ENCODE measurements at regions not wholly inside any gene's neighbourhood (a gene's known extent, or its start where the extent isn't known, plus 50 kb on each side); places are given as distances from the start of the nearest gene placed in this dataset.
"Not testable (repeated sequence)": the region's sequence is repeated elsewhere in the genome, so short reads cannot be mapped to it uniquely, and the experiment has no call there.

- Histone ChIP-seq H3K27ac (no peak overlapping the region), H3K9me3 (no peaks in the 10 kb centered on the region), H3K4me1 (ENCODE audit: insufficient read depth) (no peaks in the 10 kb centered on the region), H3K4me3 (no peak overlapping the region), H3K36me3 (no peaks in the 10 kb centered on the region), H3K27me3 (no peaks in the 10 kb centered on the region)
- TF ChIP-seq CTCF (IDR thresholded peaks at IDR 0.05) = no peak
- no peak for TF ChIP-seq POLR2A (IDR thresholded peaks at IDR 0.05)
- no peak for TF ChIP-seq EP300 (IDR thresholded peaks at IDR 0.05)
- intact Hi-C loops (cut with DNase I) = no loop called here
- no peak for DNase-seq
- 92 to 95% (median 94%) methylated on average over 6 of the region's 6 CpGs for WGBS, 3 donors
Observed at GRCh38 chr4:125649452-125649851, 334.7 kb downstream of the FAT4 start.

- Histone ChIP-seq H3K27ac (no peak overlapping the region), H3K36me3 (no peaks in the 10 kb centered on the region), H3K4me1 (ENCODE audit: insufficient read depth) (no peaks in the 10 kb centered on the region), H3K27me3 (no peaks in the 10 kb centered on the region), H3K9me3 (no peaks in the 10 kb centered on the region), H3K4me3 (no peak overlapping the region)
- DNase-seq = no peak
- TF ChIP-seq EP300 (IDR thresholded peaks at IDR 0.05) = no peak
- TF ChIP-seq CTCF (IDR thresholded peaks at IDR 0.05) = no peak
- no peak for TF ChIP-seq POLR2A (IDR thresholded peaks at IDR 0.05)
- intact Hi-C loops (cut with DNase I) = no loop called here
Observed at GRCh38 chr4:125650557-125650956, 335.8 kb downstream of the FAT4 start.

DNA sequence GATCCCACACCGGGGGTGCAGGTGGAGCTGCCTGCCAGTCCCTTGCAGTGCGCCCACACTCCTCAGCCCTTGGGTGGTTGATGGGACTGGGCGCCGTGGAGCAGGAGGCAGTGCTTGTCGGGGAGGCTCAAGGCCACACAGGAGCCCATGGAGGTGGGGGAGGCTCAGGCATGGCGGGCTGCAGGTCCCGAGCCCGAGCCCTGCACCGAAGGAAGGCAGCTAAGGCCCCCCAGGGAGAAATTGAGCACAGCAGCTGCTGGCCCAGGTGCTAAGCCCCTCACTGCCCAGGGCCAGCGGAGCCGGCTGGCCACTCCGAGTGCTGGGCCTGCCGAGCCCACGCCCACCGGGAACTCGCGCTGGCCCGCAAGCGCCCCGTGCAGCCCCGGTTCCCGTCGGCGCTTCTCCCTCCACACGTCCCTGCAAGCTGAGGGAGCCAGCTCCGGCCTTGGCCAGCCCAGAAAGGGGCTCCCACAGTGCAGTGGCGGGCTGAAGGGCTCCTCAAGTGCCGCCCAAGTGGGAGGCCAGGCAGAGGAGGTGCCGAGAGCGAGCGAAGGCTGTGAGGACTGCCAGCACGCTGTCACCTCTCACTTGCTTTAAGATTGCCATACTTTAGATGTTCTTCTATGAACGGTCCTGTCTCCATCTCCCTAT lies 337.1 kb downstream of the FAT4 start:
- WGBS, 3 donors = 96 to 98% (median 97%) methylated on average over 33 of the region's 33 CpGs
- H3K4me3 ChIP-seq; H3K27me3 ChIP-seq; H3K27ac ChIP-seq; H3K9me3 ChIP-seq; DNase-seq; H3K4me1 ChIP-seq (ENCODE audit: insufficient read depth); intact Hi-C loops (cut with DNase I); H3K36me3 ChIP-seq: not testable (repeated sequence)

DNA sequence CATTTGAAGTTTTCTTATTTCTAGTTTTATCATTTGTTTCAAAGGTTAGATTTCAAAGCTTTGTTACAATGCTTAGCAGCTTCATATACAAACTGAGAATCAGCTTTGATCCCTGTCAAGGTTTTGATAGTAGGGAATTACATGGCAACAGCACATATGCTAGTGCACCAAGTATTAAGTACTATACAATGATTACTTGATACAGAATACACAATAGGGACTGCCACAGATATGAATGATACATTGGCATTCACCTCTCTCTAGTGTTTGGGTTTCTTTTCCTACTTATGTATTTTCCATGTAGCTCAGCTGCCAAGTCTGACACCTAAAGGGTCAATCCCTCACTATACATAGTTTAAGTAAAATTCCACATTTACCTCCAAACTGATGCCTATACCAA lies 344.0 kb downstream of the FAT4 start:
- Histone ChIP-seq H3K4me1 (ENCODE audit: insufficient read depth) (no peaks in the 10 kb centered on the region), H3K27me3 (no peaks in the 10 kb centered on the region), H3K36me3 (no peaks in the 10 kb centered on the region), H3K9me3 (no peaks in the 10 kb centered on the region), H3K27ac (no peak overlapping the region), H3K4me3 (no peak overlapping the region)
- TF ChIP-seq CTCF (IDR thresholded peaks at IDR 0.05) = no peak
- no peak for DNase-seq
- intact Hi-C loops (cut with DNase I) = no loop called here

DNA sequence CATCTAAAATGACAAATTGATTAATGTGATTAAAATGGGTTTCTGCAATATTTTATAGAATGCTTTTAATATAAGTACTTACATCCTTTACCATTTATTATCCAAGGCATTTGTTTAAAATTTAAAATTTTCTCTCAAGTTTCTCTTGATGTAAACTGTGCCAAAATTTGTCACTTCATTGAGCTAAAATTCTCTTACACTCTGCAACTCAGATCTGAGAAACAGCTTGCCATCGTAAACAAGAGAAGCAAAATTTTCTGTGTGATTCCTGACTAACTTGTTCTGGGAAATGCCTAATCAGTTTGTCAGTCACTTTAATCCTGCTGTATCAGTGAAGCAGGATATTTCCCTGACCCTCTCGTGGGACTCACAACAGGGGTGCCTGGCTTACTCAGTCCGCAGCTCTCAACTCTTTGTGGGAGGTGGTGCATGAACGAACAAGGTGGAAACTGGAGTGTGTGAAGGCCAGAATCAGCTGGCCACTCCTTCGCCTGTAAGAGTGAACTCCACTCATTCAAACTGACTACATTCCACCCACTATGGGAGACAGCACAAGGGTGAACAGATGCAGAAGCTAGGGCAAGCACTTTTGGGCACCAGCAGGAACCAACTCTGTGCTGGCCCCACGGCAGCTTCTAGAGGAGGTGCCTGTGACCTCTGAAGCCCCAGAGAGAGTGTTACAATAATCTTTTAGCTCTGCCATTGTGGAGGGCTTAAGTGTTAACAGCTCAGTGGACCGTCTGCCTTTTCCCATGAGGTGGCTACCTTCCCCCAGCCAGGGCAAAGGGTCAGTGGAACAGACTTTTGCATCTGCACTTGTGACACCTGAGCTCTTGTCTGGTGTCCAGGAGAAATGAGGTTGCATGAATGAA lies 349.4 kb downstream of the FAT4 start:
- intact Hi-C loops (cut with DNase I) = no loop called here
- 83 to 86% (median 85%) methylated on average over 7 of the region's 7 CpGs for WGBS, 3 donors
- H3K4me1 ChIP-seq (ENCODE audit: insufficient read depth) = no peaks in the 10 kb centered on the region
- no peak overlapping the region for H3K4me3 ChIP-seq
- H3K27ac ChIP-seq = no peak overlapping the region
- DNase-seq = no peak
- H3K27me3 ChIP-seq = no peaks in the 10 kb centered on the region
- no peak for TF ChIP-seq CTCF (IDR thresholded peaks at IDR 0.05)
- no peak for TF ChIP-seq EP300 (IDR thresholded peaks at IDR 0.05)
- no peak for TF ChIP-seq POLR2A (IDR thresholded peaks at IDR 0.05)
- H3K9me3 ChIP-seq = no peaks in the 10 kb centered on the region
- H3K36me3 ChIP-seq = no peaks in the 10 kb centered on the region
